HG02678 (cell line): ENCODE measurements at regions not wholly inside any gene's neighbourhood (a gene's known extent, or its start where the extent isn't known, plus 50 kb on each side); places are given as distances from the start of the nearest gene placed in this dataset.
"Not testable (repeated sequence)": the region's sequence is repeated elsewhere in the genome, so short reads cannot be mapped to it uniquely, and the experiment has no call there.

ENCODE experiments used
- ATAC-seq: cut with Tn5 transposase; IDR thresholded peaks from one replicate; pipeline ENCODE4 v1.9.1; 2021; ENCODE audit warnings: mild to moderate bottlenecking, moderate library complexity; ENCODE audit not compliant: unreplicated experiment

GRCh38 chr10:8656261-8656660, 601.8 kb downstream of the GATA3 start:
- ATAC-seq = no peak

DNA sequence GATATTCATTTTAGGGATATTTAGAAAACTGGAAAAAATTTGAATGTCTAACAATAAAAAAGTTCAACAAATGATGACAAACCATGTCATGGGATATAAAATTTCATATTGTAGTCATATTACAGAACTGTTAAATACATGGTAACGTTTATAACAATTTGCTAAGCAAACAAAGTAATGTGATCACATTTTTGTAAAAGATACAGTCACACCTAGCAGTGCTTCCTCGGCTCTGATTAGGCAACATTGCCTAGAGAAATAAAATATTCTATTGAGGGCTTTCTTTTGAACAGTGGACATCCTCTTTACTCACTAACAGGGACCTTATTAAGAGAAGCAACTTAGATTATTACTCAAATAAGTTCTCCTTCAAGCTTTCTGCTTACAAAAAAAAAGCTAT, 605.5 kb downstream of the GATA3 start:
- ATAC-seq = no peak

DNA sequence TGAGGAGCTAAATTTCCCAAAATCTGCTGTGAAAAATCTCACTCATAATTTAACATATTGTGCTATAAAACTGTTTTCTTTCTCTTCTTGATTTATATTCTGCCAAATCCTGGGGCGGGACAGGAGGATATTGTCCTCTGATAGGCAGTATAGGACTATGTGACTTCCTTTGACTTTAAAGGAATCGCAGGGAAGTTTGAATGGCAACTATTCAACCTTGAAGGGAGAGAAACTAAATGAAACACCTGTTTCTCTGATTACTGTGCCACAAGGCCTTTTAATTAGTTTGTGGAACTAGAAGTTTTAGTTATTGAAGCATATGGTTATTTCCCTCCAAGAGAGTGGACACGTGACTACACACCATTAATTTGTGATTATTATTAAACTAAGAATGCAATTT, 607.4 kb downstream of the GATA3 start:
- no peak for ATAC-seq

DNA sequence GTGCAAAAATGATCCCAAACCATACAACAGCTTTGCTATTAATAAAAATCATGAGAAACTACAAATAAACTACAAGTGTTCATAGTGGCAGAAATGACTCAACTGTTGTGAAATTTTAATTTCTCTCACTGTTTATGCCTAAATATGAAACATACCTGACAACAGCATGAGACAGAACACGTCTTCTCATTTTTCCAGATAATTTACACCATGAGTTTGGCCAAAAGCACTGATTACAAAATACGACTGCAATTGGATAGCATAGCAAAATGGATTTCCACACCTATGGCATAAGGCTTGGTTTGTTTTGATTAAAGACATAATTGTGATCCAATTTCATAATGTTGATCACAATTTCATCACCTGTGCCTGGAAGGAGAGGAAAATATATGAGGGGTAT, 608.6 kb downstream of the GATA3 start:
- ATAC-seq = no peak

- no peak for ATAC-seq
These were observed 610.8 kb downstream of the GATA3 start for GRCh38 chr10:8665322-8665721.

GRCh38 chr10:8670461-8670860, 616.0 kb downstream of the GATA3 start:
- ATAC-seq = no peak

DNA sequence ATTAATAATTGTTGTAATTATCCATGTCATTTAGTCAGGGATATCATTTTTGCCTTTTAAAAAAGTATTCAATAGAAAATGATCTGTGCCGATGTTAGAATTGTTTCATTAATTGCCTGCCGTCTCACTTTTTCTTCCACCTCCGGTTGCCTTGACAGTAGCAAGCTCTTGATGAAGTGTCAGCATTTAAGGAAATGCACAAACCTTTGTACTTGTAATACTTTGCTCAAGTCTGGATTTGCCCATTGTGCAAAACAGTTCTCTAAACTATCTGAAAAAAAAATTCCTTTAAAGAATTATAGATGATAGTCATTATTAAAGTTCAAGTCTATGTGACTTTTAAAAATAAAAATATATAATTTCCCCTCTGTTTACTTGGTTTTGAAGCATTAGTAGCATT, 619.7 kb downstream of the GATA3 start:
- no peak for ATAC-seq

GRCh38 chr10:8677642-8678041, 623.2 kb downstream of the GATA3 start:
- no peak for ATAC-seq

- not testable (repeated sequence) for ATAC-seq
These were observed 630.4 kb downstream of the GATA3 start for GRCh38 chr10:8684916-8685315.

- ATAC-seq = no peak
These were observed 634.4 kb downstream of the GATA3 start for GRCh38 chr10:8688881-8689280.

GRCh38 chr10:8691498-8692017, 637.1 kb downstream of the GATA3 start:
- no peak for ATAC-seq

DNA sequence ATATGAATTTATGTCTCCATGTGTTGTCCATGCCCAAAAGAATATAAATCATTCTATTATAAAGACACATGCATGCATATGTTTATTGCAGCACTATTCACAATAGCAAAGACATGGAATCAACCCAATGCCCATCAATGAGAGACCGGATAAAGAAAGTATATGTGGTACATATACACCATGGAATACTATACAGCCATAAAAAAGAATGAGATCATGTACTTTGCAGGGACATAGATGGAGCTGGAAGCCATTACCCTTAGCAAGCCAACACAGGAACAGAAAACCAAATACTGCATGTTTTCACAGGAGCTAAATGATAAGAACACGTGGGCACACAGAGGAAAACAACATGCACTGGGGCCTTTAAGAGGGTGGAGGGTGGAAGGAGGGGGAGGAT, 639.1 kb downstream of the GATA3 start:
- ATAC-seq = not testable (repeated sequence)

- ATAC-seq = no peak
These were observed 642.3 kb downstream of the GATA3 start for GRCh38 chr10:8696746-8697145.

- ATAC-seq = no peak
These were observed 646.2 kb downstream of the GATA3 start for GRCh38 chr10:8700689-8701088.

GRCh38 chr10:8702181-8702580, 647.7 kb downstream of the GATA3 start:
- ATAC-seq = no peak

GRCh38 chr10:8705415-8705814, 650.9 kb downstream of the GATA3 start:
- no peak for ATAC-seq

DNA sequence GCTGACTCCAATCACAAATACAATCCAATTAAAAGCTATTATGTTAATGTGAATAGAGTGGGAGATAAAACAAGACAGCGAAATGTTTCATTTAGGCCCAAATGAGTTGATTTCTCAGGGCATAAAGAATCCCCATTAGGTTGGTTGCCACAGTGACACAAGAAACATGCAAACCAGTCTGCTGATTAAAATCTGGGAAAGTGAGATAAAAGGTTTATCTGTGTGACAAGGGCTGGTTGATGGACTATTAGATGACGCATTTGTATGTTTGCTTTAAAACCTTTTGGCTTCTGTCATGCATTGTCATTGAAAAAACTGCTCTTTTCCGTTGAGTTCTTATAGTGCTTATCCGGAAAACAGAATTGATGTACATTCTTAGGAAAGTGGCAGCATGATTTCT, 658.2 kb downstream of the GATA3 start:
- no peak for ATAC-seq

GRCh38 chr10:8719971-8720370, 665.5 kb downstream of the GATA3 start:
- no peak for ATAC-seq

GRCh38 chr10:8721650-8722049, 667.2 kb downstream of the GATA3 start:
- no peak for ATAC-seq

DNA sequence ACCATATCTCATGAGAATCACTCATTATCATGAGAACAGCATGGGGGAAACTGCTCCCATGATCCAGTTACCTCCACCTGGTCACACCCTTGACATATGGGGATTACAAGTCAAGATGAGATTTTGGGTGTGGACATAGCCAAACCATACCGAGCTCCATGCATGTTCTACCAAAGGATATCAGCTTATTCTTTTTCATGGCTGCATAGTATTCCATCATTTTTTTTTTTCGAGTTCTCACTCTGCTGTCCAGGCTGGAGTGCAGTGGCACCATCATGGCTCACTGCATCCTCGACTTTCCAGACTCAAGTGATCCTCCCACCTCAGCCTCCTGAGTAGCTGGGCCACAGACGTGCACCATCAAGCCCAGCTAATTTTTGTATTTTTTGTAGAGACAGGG, 668.3 kb downstream of the GATA3 start:
- no peak for ATAC-seq

DNA sequence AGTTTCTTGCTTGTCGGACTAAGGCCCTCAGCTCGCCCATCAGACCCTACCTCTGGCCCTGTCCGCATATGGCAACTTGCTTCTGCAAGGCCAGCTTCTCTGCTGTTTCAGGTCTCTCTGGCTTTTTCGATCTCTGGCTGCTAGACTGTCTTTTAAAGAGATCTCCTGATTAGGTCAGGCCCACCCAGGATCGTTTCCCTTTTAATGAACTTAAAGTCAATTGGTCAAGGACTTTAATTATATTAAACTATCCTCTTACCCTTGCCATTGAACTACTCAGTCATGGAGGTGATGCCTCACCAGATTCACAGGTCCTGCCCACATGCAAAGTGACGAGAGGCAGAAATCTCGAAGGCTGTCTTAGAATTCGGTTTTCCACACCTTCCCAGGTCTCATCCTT, 670.9 kb downstream of the GATA3 start:
- no peak for ATAC-seq

DNA sequence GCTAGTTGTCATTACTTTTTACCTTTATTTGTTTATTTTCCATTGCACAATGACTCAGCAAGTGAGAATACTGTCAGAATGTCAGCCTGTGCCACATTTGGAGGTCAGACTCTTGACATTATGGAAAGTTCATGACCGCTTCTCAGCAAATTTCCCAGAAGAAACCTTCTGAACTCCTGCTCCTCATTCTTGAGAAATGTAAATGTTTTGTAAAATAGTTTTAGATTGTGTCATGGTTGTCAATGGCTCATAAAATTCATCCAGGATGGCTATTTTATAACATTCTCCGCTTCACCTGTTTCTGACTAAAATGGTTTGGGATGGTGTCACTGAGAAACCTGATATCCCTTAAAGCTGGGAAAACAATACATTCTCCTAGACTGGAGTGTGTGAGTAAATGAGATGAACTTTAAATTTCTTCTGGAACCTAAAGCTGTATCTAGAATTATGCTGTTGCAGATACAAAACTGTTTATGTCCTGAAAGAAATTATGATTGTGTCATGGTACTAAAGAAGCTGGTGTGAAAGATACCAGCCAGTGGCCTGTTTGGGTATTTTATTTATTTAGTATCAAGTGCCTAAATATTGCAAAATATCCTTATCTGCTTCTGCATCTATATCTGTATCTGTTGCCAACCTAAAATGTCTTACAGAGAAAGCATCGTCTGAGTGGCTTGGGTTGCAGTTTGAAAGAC, 671.7 kb downstream of the GATA3 start:
- no peak for ATAC-seq

DNA sequence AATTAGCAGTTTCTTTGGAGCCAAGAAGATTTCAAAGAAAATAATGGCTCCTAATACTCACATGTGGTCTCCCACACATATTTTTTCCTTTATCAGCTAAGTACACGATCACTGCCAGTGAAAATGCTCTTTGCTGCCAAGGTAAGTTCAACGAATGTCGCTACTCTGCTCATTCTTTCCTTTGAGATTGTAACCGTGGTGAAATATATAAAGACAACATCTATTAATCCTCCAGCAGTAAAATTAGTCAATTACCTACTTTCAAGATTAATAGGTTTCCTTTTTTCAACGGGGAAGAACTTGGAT, 672.2 kb downstream of the GATA3 start:
- no peak for ATAC-seq
